HG02798 (cell line): ENCODE measurements at regions not wholly inside any gene's neighbourhood (a gene's known extent, or its start where the extent isn't known, plus 50 kb on each side); places are given as distances from the start of the nearest gene placed in this dataset.

ENCODE experiments used
- ATAC-seq: cut with Tn5 transposase; IDR thresholded peaks from one replicate; pipeline ENCODE4 v1.9.1; 2021; ENCODE audit warnings: mild to moderate bottlenecking; ENCODE audit not compliant: unreplicated experiment, poor library complexity

DNA sequence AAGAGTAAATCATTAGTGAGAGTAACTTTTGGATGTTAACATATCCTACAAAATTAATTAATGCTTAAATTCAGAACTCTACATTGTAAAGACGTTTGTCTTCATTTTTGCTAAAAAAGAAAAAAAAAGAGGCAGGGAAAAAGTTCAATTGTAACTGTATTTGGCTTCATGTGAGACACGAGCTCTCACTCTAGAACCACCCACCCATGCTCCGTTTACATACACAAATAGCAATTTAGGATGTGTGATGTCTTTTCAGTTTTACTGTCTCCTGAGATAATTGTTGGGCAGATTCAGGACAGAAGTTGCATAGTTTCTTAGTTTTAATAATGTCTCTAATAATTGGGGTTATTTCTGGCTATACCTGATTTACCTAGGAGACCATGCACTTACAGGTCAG lies 248.6 kb downstream of the AASDHPPT start:
- ATAC-seq, result no peak

DNA sequence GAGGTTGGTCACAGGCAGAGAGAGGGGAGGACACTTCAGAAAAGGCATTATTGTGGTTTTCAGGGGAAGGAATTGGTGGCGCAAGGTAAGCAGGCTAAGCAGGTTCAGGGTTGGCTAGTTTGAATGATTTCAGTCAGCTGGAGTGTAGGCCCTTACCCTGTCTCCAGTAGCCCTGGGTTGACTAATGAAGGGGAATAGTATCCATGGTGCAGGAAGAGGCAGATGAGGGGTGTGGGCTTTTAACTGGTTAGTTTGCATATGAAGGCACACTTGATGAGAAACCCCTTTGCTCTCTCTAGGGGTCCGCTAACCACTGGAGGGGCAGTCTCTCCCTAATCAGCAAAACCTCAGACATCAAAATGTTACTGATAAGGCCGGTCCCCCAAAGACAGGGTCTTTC lies 249.7 kb downstream of the AASDHPPT start:
- no peak for ATAC-seq

DNA sequence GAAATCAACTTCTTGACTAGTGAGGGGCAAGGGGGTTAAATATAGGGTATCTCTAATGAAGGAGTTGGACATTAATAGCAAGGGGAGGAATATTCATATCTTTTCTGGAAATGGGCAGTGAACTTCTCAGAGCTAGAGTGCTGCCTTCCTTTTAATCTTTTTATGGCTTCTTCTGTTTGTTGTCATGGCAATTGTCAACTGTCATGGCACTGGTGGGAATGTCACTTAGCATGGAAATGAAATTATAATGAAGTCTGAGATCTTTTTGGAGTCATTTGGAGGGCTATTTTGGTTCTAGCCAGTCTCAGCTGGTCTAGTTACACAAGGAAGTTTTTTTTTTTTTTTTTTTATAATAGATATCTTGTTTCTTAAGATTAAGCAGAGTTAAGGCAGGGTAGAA lies 250.2 kb downstream of the AASDHPPT start:
- no peak for ATAC-seq

DNA sequence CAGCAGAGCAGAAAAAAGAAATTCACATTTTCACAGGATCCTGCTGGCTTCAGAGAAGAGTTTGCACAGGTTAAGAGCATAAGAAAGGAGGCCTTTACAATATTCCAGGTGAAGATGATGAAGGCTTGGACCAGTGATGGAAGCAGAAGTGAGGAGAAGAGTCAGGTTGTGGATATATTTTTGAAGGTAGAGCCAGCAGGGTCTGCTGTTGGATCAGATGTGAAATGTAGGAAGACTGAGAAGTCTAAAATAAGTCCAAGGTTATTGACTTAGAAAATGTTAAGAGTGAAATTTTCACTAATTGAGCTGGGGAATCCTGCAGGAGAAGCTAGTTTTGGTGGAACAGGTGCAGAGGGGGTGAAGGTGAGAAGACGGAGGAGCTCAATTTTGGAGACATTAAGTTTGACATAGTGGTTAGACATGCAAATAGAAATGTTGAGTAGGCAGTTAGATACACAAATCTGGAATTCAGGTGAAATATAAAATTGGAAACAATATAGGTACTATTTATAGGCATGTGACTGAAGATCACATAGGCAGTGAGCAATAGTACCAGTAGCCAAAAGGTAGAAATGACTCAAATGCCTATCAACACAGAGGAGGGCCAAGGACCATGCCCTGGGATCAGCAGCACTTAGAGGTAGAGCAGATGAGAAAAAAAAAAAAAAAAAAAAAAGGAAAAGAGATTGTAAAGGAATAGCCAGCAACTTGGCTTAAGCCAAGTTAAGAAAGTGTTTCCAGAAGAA lies 252.0 kb downstream of the AASDHPPT start:
- ATAC-seq, result no peak

DNA sequence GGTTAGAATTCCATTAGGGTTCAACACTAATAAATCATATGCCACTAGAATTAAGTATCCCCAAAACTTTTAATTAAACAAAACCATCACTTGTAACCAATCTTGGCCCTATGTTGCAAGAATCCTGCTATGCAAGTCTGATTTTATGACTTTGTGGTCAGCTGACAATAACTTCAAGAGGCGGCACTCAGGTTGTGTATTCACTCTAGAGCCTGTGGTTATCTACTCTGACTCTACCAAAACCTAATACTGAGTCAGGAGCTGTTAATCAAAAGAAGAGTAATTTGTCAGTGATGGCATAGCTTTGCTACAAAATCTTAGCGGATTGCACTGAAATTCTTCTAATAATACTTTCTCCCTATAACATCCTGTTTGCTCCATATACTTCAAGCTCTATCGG lies 253.7 kb downstream of the AASDHPPT start:
- no peak for ATAC-seq

DNA sequence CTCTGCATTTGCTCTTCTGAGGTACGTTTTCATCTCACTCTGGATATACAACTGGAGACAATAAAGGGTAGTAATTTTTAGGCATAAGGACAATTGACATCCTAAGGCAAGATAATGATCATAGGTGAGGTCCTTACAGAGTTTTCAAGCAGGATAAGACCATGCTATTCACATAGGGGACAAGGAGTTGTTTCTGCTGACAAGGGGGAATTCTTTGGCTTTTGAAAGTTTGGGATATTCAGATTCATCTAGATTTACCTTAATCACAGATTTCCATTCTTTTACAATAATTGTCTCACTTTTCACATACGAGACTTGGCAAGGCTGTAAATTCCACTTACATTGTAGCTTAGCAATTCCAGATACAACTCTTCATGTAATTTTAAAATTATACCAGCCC lies 256.2 kb downstream of the AASDHPPT start:
- no peak for ATAC-seq

DNA sequence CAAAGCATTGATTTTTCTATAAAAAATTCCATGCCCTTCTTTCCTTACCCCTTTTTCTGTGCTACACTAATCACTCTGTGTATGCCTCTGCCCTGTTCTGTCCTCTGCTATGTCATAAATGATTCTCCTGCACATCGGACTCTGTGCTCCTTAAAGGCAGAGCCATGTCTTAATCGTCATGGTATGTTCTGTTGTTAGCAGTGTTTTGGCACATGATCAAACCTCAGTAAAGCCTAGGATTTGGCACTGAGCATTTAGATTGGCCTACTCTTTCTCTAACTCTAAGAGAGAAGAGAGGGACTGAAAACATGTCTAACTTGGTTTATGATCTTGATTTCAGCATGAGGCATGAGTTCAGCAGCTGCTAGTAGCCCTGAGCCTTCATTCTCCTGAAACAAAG lies 266.9 kb downstream of the AASDHPPT start:
- no peak for ATAC-seq

DNA sequence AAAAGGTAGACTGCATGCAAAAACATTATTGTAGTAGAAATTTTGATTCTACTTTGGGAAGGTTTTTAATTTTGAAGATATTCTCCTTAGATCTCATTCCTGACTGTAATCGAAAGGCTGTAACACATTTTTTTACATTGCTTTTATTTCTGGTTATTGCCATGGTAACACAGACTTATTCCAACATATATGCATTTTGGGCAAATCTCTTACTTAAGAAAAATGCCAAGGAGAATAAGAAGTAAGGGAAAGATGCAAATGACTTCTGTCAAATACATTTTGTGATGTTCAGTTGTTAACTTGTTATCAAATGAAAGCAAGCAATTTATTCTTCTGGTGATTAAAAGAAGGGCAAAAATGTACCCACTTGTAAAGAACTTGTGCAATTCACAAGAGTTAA lies 267.5 kb downstream of the AASDHPPT start:
- ATAC-seq, result no peak

DNA sequence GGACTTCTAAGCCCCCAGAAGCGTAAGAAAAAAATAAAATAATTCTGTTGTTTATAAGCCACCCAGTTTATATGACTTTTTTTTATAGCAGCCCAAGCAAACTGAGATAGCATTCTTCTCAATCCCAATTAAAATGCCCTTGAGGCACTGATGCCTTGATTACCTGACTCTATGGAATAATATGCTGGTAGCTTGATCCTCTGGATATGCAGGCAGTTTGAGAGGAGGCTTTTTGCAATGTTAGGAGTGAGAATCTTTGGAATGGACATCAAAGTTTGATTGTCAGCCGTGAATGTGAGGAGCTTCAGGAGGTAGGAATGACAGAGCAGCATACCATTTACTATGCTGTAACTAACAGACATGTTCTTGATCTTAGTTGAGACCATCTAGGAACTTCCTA lies 275.6 kb downstream of the AASDHPPT start:
- no peak for ATAC-seq

DNA sequence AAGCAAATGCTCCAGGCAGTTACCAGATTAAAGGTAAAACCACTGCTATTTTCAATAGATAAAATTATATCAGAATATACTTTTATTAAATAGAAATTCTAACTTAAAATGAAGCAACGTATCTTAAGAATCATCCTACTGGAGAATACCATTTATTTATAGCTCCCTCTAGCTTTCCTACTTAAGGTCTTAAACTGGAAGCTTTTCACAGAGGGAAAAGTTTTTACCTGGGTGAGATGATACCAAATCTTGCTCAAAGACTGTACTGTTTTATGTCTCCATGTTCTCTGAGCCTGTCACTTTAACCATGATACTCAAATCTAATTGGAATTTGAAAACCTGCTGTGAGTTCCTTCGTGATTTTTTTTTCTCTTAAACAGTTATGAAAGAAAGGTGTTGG lies 291.8 kb downstream of the AASDHPPT start:
- no peak for ATAC-seq

DNA sequence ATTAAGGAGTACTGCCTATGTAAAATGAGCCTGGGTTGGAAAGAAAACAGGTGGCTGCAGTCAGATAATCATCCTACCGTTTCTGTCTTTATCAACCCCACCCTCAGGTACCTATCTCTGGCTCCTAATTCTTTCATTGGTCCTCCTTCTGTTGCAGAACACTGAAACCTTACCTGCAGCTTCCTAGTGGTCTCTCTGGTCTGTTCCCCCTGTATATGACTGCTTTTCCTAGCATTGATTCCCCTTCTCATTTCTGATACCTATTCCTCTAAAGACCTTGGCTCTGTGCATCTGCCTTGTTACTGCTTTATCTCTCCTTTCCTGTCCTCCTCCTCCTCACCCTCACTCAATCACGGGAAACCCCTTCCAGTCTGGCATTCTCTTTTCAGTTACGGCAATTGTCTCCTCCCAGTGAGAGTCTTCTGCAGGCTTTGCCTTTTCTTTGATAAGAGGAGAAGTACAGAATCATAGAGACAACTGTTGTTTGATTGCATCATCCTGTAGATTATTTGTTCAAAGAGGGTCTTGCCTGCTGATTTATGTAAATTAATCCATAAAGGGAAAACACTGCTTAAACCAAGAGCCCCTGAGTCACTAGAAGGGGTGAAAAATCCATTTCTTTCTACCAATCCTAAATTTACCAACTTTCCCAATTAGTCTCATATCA lies 301.2 kb downstream of the AASDHPPT start:
- no peak for ATAC-seq

DNA sequence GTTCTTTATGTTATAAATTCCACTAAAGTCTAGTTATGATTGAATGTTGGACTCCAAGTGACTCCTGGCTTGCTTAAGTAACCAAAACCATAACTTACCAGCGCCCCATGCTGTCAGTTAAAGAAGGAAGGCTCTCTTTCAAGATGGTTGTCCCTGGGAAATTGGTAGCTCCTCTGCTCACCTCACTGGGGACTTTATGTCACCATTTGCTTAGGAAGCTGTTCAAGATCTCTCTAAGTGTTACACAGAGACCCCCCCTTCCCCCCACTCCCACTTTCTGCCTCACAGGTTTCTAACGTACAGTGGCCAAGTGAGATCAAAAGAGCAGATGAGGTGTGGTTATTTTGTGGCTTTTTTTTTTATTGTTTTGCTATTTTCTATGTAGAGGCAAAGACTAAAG lies 301.8 kb downstream of the AASDHPPT start:
- no peak for ATAC-seq

DNA sequence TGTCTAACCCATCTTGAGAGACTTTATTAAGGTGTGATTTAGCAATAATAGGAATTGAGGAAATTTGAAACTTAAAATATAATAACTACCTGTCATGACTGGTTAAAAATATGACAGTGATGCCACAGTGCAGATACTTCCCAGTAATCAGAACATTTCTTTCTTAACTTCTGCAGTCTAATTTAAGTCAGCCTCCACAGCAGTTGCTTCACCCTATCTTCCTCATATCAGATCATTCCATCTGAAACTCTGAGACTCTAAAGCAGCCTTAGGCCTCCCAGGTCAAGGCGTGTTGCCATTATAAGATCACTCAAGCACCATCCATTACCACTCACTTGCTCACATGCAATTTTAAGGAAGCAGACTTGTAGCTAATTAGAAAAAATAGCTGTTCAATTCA lies 302.2 kb downstream of the AASDHPPT start:
- no peak for ATAC-seq

DNA sequence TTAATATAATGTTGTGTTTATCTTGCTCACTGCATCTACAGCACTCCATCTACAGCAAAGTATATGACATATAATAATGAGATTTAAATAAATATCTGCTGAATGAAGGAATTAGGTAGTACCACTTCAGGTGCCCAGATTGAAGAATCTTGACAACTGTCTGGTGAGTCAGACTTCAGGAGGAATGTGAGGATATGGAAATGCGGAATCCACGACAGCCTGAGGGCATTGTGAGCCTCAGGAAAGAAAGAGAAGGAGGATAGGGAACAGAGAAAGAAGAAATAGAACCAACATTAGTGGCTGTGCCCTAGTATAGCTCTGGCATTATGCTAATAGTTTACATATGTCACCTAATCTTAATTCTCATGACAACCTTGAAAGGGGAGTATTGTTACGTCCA lies 304.4 kb downstream of the AASDHPPT start:
- ATAC-seq, result no peak

DNA sequence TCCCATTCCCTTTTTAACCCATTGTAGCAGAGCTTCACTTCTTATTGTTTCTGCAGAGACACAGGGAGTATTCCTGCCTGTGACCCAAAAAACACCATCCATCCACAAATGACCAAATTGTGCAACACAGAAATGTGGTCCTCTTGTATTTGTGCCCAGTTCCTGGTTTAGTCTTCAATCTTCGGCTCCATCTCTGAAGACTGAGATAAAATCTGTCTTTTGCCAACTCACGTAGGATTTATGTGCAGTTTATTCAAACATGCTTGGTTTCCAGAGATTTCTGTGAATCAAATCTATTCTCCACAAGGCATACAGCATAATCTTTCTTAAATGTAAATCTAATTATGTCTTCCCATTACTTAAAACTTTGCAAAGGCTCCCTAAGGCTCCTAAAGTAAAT lies 307.0 kb downstream of the AASDHPPT start:
- no peak for ATAC-seq

DNA sequence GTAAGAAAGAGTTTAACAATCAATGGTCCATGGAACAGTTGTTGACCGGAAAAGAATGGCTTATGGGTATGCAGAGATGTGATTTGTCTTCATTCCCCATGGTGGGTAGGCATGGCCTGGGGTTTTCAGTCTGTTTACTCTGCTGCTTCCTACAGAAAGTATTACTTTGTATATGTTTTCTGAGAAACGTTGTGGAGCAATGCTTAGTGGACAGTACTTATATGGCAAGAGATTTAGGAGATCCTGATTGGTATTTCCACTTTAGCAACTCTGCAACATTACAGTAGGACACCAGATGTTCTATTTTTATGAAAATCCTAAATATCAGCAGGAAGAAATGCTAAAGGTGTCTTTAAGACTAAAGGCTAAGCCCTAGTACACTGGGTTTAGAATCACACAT lies 309.1 kb downstream of the AASDHPPT start:
- ATAC-seq, result no peak

DNA sequence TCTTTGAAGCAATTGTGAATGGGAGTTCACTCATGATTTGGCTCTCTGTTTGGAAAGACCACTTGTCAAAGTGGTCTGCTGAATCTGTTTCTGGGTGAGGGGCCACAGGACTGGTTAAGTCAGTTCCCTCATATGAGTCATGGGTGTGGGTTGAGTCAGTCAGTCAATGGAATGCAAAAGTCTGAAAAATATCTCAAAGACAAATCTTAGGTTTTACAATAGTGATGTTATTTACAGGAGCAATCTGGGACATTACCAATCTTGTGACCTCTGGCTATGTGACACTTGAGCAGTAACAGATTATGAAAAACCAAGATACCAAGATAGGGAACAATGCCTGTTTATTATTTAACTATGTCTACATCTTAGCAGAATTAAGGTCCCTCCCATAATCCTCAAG lies 311.6 kb downstream of the AASDHPPT start:
- ATAC-seq, result no peak

DNA sequence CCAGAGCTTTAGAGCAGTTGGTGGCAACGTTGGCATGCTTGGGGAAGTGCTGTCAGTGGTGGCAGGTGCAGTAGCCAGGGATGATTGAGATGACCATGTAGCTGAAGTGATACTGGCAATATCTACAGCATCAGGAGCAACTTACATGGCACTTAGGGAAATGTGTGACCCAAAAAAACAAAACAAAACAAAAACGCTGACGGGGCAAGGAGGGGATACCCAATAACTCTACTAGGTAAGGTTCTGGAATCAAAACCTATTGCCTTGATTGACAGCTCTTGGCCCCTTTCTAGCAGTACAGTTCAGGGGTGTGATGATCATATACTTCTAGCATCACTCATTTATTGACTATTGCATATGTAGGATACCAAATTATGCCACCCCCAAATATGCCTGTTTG lies 312.6 kb downstream of the AASDHPPT start:
- ATAC-seq, result no peak

DNA sequence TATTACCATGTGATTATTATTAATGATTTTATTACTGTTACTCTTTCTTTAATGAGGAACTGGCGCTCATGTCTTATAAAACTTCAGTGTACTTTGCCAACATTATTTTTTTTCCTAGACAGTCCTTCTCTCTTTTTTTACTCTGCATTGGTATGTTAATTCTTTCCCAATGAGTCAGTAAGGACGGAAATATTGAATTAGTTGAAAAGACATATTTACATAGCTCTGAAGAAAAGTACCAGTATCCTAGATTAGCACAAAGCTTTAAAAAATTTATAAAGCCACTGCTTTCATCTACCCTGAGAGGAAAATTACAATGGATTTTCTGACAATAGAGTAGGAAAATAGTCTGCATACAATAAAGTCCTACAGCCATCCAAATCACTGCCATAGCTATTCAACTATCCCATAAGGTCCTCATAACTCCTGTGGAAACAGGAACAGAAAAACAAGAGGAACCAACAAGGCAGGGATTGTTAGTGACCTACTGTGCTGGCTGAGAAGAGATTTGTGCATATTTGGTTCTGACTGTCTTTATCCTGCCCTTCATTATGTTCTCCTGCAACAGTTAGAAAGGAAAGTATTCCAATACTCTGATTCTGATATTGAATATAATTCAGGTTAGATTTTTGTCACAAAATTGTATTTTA lies 314.4 kb downstream of the AASDHPPT start:
- no peak for ATAC-seq

DNA sequence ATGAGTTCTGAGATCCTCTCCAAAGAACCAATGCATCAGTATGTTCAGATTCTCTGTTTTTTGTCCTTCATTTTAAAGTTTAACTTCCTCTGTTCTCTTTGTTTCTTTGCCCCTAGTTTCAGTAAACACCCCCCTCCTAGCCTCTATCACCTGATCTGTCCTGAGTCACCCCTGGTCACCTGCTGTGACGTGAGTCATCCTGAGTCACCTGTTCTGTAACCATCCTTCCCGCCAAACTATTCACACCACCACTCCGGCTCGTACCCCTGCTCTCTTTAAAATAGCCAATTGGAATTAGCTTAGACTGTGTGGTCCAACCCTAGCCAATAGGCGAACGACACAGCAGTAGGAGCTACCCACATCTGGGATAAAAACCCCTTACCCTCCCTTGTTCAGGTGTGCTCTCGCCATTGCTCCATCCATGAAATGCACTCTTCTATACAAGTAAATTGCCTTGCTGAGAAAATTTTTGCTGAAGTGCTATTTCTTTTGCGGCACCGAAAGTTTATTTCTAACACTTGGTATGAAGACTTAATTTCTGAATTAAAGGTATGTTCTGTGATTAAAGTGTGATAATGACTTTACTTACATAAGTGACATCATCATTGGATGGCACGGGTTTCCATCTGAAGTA lies 318.4 kb downstream of the AASDHPPT start:
- no peak for ATAC-seq

DNA sequence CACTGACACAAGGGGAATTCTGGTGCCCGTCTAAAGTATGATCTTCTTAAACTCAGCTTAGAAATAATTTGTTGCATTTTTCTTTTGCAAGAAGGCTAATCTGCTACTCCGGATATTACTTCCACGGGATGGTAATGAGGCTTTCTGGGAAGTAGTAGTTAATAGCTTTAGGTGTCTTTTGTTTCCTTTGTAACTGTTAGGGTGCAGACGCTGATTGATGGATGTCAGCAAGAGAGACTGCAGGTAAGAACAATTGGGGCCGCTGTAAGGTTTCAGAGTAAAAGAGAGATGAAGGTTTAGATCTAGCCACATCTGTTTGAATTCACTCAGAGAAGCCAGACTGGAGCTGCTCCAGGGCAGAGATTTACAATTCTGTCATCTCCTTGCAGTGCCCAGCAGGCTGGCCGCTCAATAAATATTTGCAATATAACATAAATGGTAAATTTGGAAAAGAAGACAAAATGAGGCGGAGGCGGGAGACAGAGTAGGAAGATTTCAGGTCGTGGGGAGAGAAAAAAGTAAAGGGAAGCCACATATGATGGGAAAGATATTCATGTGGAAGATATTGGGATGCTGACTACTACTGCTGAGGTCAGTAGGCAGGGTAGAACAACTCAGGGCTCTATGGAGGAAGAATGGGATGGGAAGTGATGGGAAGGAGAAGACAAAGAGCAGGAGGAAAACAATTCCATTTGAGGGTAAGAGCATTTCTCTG lies 320.5 kb downstream of the AASDHPPT start:
- no peak for ATAC-seq
